Fibroblast of lung (primary cell): ENCODE measurements at regions not wholly inside any gene's neighbourhood (a gene's known extent, or its start where the extent isn't known, plus 50 kb on each side); places are given as distances from the start of the nearest gene placed in this dataset.

Source experiments
- CTCF ChIP-seq, 2 donors: IDR thresholded peaks in 1 of 2; conservative IDR thresholded peaks in 1 of 2; 1 replicate in 1 of 2; 2 replicates in 1 of 2; pipeline ENCODE4 v1.5.1; 2011 to 2012; ENCODE audit warnings: low read length in 2 of 2, control low read depth in 1 of 2, inconsistent platforms in 1 of 2, low read depth in 1 of 2, mild to moderate bottlenecking in 1 of 2
- EZH2 ChIP-seq: IDR thresholded peaks from 2 replicates; pipeline ENCODE4 v1.5.1; 2012; ENCODE audit warnings: low read length, control low read depth, mild to moderate bottlenecking; ENCODE audit errors: missing control alignments

- no peak for TF ChIP-seq CTCF (conservative IDR thresholded peaks at IDR 0.05 in 1 of 2, IDR thresholded peaks at IDR 0.05 in 1 of 2; ENCODE audit: low read depth in 1 of 2, low read length in 2 of 2)
- no peak for TF ChIP-seq EZH2
Observed at GRCh38 chr10:70981171-70981836, 92.9 kb upstream of the PCBD1 start.
